CD14-positive monocyte (primary cell): ENCODE measurements at regions not wholly inside any gene's neighbourhood (a gene's known extent, or its start where the extent isn't known, plus 50 kb on each side); places are given as distances from the start of the nearest gene placed in this dataset.

Source experiments
- DNase-seq, 3 donors: peaks; one replicate each; pipeline ENCODE4 v3.0.0-alpha.2; 2011 to 2022
- H2AFZ ChIP-seq: 2 replicates; pipeline ENCODE4 v1.6.0; 2012; ENCODE audit warnings: mild to moderate bottlenecking, low read depth, low read length, inconsistent platforms; ENCODE audit not compliant: insufficient read depth, poor library complexity, severe bottlenecking
- H3K27ac ChIP-seq, 2 donors: 1 replicate in 1 of 2; 2 replicates in 1 of 2; pipeline ENCODE4 v1.5.1; 2012 to 2013; ENCODE audit warnings: low read length in 2 of 2, control low read depth in 1 of 2, inconsistent platforms in 1 of 2, low read depth in 1 of 2, mild to moderate bottlenecking in 1 of 2
- H3K27me3 ChIP-seq, 2 donors: one replicate each; pipeline versions ENCODE4 v1.6.0 to v1.6.1; 2011 to 2013; ENCODE audit warnings: low read length in 2 of 2; ENCODE audit not compliant: control insufficient read depth in 2 of 2, insufficient read depth in 2 of 2
- H3K36me3 ChIP-seq, 2 donors: replicated peaks in 1 of 2; 1 replicate in 1 of 2; 2 replicates in 1 of 2; pipeline versions ENCODE4 v1.5.1 to v1.6.1; 2012 to 2013; ENCODE audit warnings: low read length in 2 of 2, control low read depth in 1 of 2, inconsistent platforms in 1 of 2, mild to moderate bottlenecking in 1 of 2; ENCODE audit not compliant: insufficient read depth in 2 of 2, control insufficient read depth in 1 of 2
- H3K4me1 ChIP-seq, 2 donors: 1 replicate in 1 of 2; 2 replicates in 1 of 2; pipeline versions ENCODE4 v1.5.1 to v1.6.1; 2012 to 2013; ENCODE audit warnings: low read length in 2 of 2, control low read depth in 1 of 2, inconsistent platforms in 1 of 2, mild to moderate bottlenecking in 1 of 2, moderate library complexity in 1 of 2; ENCODE audit not compliant: insufficient read depth in 2 of 2, control insufficient read depth in 1 of 2
- H3K4me2 ChIP-seq: replicated peaks from 2 replicates; pipeline ENCODE3; 2012; ENCODE audit warnings: low read length, moderate library complexity, mild to moderate bottlenecking; ENCODE audit not compliant: poor library complexity, severe bottlenecking; ENCODE audit errors: extremely low read depth
- H3K4me3 ChIP-seq, 3 experiments: fragments of 200-600 bp in 1 of 3; sonication (generic) in 1 of 3; replicated peaks in 1 of 3; 1 replicate in 2 of 3; 2 replicates in 1 of 3; pipeline ENCODE4 v1.5.1; 2011 to 2013; ENCODE audit warnings: low read length in 3 of 3, mild to moderate bottlenecking in 3 of 3, control low read depth in 2 of 3, low read depth in 2 of 3, inconsistent platforms in 1 of 3, moderate library complexity in 1 of 3
- H3K79me2 ChIP-seq: 2 replicates; pipeline ENCODE4 v1.6.0; 2012; ENCODE audit warnings: mild to moderate bottlenecking, control low read depth, inconsistent platforms, low read length, moderate library complexity; ENCODE audit not compliant: insufficient read depth
- H3K9ac ChIP-seq: 2 replicates; pipeline ENCODE4 v1.6.0; 2017; ENCODE audit warnings: low read length, mild to moderate bottlenecking; ENCODE audit not compliant: insufficient read depth, poor library complexity, severe bottlenecking
- H3K9me3 ChIP-seq, 2 donors: replicated peaks in 1 of 2; 1 replicate in 1 of 2; 2 replicates in 1 of 2; pipeline versions ENCODE4 v1.5.1 to v1.6.1; 2012 to 2013; ENCODE audit warnings: low read length in 2 of 2, control low read depth in 1 of 2; ENCODE audit not compliant: control insufficient read depth in 1 of 2, insufficient read depth in 1 of 2
- H4K20me1 ChIP-seq: 2 replicates; pipeline ENCODE4 v1.6.0; 2012; ENCODE audit warnings: mild to moderate bottlenecking, low read length, control low read depth, moderate library complexity; ENCODE audit not compliant: insufficient read depth
- H3K27ac Mint-ChIP-seq, 7 donors: one replicate each; pipeline ENCODE4 v1.8.0; 2020; ENCODE audit warnings: mild to moderate bottlenecking in 7 of 7, mixed read lengths in 7 of 7, moderate library complexity in 6 of 7, inconsistent platforms in 2 of 7
- H3K27me3 Mint-ChIP-seq, 3 donors: one replicate each; pipeline ENCODE4 v1.8.0; 2021 to 2022; ENCODE audit warnings: low read depth in 3 of 3, mild to moderate bottlenecking in 3 of 3, mixed read lengths in 3 of 3, moderate library complexity in 3 of 3, inconsistent platforms in 1 of 3
- H3K36me3 Mint-ChIP-seq, 2 donors: one replicate each; pipeline ENCODE4 v1.8.0; 2020; ENCODE audit warnings: mixed read lengths in 2 of 2, inconsistent platforms in 1 of 2, mild to moderate bottlenecking in 1 of 2
- H3K4me1 Mint-ChIP-seq: one replicate; pipeline ENCODE4 v1.8.0; 2020; ENCODE audit warnings: mild to moderate bottlenecking, mixed read lengths
- H3K4me3 Mint-ChIP-seq, 2 donors: one replicate each; pipeline ENCODE4 v1.8.0; 2020; ENCODE audit warnings: mild to moderate bottlenecking in 2 of 2, mixed read lengths in 2 of 2, moderate library complexity in 1 of 2
- H3K9me3 Mint-ChIP-seq, 7 donors: one replicate each; pipeline ENCODE4 v1.8.0; 2020 to 2022; ENCODE audit warnings: mixed read lengths in 7 of 7, mild to moderate bottlenecking in 6 of 7, moderate library complexity in 6 of 7, inconsistent platforms in 2 of 7
- WGBS: methylation state at CpG from one replicate; pipeline ENCODE4 v1.1.5; 2013; ENCODE audit warnings: missing lambda C conversion rate; ENCODE audit not compliant: insufficient coverage; 5-methylcytosine and 5-hydroxymethylcytosine counted together
- intact Hi-C, 2 donors: fragments of 100-400 bp; cut with micrococcal nuclease; formaldehyde crosslinking; loops; one replicate each; pipeline versions ENCODE4 v1.15.0 to v1.15.1; 2023
- TF ChIP-seq, protein P1 (sequence below): fragments of 200-600 bp; IDR thresholded peaks from one replicate; pipeline ENCODE4 v1.8.0; 2022; ENCODE audit warnings: antibody characterized with exemption, mild to moderate bottlenecking

DNA sequence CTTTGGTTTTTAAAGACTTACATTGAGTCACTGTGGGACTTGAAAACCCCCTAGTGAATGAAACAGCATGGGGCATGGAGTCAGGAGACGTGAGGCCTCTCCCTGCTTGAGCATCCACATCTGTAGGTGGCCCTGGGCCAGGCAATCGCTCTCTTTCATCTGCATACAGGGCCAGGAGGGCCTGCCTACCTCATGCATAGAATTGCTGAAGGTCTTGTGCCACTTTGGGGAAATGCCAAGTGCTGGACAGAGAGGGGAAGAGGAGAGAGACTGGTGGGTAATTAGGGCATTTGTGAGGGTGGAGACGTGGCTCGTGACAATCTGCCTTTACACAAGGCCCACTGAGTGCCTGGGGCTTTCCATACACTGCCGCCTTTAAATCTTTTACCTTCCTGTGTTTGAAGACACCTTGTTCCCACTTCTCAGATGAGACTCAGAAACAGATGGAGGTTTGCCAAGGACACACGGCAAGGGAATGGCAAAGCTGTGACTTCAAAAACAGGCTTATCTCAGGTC, 322.2 kb upstream of the HS6ST1 start:
- 100% methylated on average over 2 of the region's 6 CpGs for WGBS
- intact Hi-C loops = no loop called here

DNA sequence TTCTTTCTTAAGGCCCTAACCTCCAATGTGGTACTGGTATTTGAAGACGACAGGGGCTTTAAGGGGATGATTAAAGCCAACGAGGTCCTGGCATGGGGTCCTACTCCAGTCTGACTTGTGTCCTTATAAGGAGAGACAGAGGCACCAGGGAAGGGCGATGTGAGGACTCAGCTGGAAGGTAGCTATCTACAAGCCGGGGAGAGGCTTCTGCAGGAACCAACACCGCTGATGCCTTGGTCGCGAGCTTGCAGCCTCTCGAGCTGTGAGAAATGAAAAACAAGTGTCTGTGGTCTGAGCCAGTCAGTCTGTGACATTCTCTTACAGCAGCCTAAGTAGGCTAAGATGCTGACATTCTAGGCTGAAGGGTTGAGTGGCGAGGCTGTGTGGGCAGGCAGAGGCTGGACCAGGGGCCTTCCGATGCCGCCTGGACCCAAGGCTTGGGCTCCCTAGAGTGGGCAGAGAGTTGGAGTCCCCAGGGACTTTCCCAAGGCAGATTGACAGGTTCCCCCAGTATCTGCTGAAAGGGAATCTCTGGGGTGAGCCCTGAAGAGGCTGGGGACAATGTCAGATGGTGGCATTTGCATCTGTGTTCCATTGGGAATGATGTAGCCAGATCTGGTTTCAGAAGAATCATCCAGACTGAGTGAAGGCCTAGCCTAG, 322.9 kb upstream of the HS6ST1 start:
- Histone ChIP-seq H3K4me3 (no peak overlapping the region), H3K9me3 (no peaks in the 10 kb centered on the region), H2AFZ (no peak overlapping the region), H3K4me2 (no peak overlapping the region), H4K20me1 (no peaks in the 10 kb centered on the region), H3K9ac (no peak overlapping the region), H3K36me3 (no peaks in the 10 kb centered on the region), H3K4me1 (peaks cover 30 to 41% of the 10 kb centered on the region in 2 donors), H3K79me2 (no peaks in the 10 kb centered on the region), H3K27ac (no peak overlapping the region), H3K27me3 (no peaks in the 10 kb centered on the region)
- peaks cover 0 to 4% of the 10 kb centered on the region in 2 donors for H3K36me3 Mint-ChIP-seq
- 92% methylated on average over 9 of the region's 11 CpGs for WGBS
- no peak overlapping the region for H3K4me3 Mint-ChIP-seq
- H3K27ac Mint-ChIP-seq = no peak overlapping the region
- H3K27me3 Mint-ChIP-seq = peaks cover 0 to under 1% (median 0%) of the 10 kb centered on the region in 3 donors
- TF ChIP-seq, protein P1, sequence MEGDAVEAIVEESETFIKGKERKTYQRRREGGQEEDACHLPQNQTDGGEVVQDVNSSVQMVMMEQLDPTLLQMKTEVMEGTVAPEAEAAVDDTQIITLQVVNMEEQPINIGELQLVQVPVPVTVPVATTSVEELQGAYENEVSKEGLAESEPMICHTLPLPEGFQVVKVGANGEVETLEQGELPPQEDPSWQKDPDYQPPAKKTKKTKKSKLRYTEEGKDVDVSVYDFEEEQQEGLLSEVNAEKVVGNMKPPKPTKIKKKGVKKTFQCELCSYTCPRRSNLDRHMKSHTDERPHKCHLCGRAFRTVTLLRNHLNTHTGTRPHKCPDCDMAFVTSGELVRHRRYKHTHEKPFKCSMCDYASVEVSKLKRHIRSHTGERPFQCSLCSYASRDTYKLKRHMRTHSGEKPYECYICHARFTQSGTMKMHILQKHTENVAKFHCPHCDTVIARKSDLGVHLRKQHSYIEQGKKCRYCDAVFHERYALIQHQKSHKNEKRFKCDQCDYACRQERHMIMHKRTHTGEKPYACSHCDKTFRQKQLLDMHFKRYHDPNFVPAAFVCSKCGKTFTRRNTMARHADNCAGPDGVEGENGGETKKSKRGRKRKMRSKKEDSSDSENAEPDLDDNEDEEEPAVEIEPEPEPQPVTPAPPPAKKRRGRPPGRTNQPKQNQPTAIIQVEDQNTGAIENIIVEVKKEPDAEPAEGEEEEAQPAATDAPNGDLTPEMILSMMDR = no peak
- peaks cover 41% of the 10 kb centered on the region for H3K4me1 Mint-ChIP-seq
- peaks cover 0 to 2% (median 0%) of the 10 kb centered on the region in 7 donors for H3K9me3 Mint-ChIP-seq
- no peak for DNase-seq
- intact Hi-C loops = no loop called here

More for the DNA sequence above, 322.2 kb upstream of the HS6ST1 start:
- Histone ChIP-seq H3K4me3 (no peak overlapping the region), H3K9me3 (no peaks in the 10 kb centered on the region), H3K79me2 (no peaks in the 10 kb centered on the region), H2AFZ (no peak overlapping the region), H3K27me3 (no peaks in the 10 kb centered on the region), H3K27ac (no peak overlapping the region), H3K4me2 (no peak overlapping the region), H4K20me1 (no peaks in the 10 kb centered on the region), H3K9ac (no peak overlapping the region), H3K4me1 (peaks cover 30 to 41% of the 10 kb centered on the region in 2 donors), H3K36me3 (no peaks in the 10 kb centered on the region)
- TF ChIP-seq, protein P1 = no peak
- Mint-ChIP-seq H3K27ac (no peak overlapping the region), H3K36me3 (peaks cover 0 to 4% of the 10 kb centered on the region in 2 donors), H3K9me3 (peaks cover 0 to 2% (median under 1%) of the 10 kb centered on the region in 7 donors), H3K27me3 (peaks cover 0 to 2% (median 2%) of the 10 kb centered on the region in 3 donors), H3K4me1 (peaks cover 41% of the 10 kb centered on the region), H3K4me3 (no peak overlapping the region)
- DNase-seq = no peak
